Activated CD4-positive, alpha-beta T cell treated with anti-CD3 and anti-CD28 coated beads, Interleukin-2, amount 50 U/mL, for 4 hours (primary cell): ENCODE measurements at regions not wholly inside any gene's neighbourhood (a gene's known extent, or its start where the extent isn't known, plus 50 kb on each side); places are given as distances from the start of the nearest gene placed in this dataset.

Experiments used
- DNase-seq, 2 experiments: peaks; one replicate each; pipeline ENCODE4 v3.0.0-alpha.2; 2020

DNA sequence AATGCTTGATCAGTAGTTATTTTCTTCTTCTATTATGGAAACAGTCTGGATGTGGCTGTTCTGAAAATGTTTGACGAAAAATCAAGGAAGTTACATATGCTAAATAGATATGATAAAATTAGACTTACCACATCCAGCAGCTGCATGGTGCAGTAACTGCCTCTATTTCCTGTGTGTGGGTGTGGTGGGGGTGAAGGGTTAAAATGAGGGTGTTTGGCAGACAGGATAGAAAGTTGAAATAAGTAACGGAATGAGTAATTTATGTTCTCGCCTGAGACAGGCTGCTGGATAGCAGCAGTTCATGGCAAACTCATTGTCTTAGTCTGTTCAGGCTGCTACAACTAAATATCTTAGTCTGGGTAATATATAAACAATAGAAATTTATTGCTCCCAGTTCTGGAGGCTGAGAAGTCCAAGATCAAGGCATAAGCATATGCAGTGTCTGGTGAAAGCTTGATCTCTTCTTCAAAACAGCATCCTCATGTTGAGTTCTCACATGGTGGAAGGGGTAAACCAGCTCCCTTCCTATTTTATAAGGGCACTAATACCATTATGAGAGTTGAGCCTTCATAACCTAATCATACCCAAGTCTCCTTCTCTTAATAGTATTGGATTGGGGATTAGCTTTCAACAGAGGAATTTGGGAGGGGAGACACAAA lies 1248.9 kb downstream of the SLITRK5 start:
- DNase-seq: no peak

DNA sequence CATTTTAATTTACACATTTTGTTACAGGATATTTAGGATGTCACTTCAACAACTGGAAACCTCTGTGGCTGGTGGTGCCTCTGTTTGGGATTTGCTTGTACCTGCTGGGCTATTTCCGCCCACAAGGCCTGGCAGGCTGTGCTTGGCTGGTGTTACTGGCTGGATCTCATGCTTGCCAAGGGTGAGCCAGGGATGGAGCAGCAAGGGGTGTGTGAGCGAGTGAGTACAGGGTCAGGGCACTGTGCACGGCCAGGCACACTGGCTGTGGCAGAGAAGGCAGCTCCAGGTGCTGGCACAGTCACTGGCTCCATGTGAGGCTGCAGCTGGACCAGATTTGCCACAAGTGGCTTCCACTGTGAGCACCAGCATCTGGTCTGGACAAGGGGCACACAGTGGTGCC lies 1254.8 kb downstream of the SLITRK5 start:
- DNase-seq: no peak

DNA sequence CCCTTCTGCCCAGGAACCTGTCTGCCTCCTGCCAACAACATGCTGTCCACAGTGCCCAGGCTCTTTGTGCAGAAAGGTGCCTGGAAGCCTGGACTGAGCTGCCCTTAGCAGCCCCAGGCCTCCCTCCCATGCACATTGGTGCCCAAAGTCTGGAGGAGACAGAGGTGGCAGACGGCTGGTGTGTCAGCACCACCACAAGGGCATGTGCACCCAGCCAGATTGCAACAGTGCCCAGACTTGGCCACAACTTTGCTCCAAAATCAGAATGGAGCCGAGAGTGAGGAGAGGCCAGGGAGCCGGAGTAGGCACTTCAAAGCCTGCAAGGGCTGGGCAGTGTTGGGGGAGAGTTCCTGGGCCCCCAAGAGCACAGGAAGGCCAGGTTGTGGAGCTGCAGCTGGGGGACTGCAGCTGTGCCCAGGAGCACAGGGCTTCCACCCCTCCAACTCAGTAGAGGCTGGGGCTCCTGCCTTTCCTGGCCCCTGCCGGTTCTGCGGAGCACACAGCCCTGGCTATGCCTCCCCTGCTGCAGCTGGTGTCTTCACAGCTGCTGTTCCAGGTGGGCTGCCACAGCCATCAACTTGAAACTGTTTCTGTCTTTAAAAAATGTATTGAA lies 1255.8 kb downstream of the SLITRK5 start:
- no peak for DNase-seq

DNA sequence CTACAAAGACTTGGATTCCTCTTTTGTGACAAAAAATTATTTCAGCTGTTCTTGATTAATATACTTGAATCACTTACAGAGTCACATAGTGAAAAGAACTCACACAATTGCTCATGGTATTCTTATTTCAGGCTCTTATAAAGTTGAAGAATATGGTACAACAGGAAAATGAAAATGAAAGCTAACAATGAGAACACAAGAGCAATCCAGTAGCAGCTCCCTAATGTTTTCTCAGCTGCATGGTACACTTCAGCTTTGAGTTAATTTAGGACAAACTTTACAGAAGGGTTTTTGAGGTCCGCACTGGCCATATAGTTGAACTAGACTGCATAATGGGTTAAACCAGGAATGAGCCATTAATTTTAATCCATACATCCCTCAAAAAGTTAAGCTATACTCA lies 1261.8 kb downstream of the SLITRK5 start:
- no peak for DNase-seq

DNA sequence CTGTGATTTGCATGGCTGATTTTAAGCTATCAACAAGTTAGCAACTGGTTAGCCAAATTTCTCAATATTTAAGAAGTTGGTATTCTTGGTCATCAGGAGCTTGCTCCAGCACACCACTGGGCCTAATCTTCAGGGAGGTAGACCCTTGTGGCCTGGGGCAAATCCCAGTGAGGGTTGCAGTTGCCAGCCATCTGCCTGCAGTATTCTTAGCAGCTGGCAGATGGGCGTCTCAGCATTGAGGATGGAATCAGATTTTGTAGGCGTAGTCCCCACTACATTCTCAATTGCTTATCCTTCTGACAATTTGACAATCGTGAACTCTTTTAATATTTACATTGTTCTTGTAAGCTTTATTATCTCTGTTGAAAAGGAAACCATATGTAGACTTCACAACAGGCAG lies 1266.2 kb downstream of the SLITRK5 start:
- DNase-seq: no peak

DNA sequence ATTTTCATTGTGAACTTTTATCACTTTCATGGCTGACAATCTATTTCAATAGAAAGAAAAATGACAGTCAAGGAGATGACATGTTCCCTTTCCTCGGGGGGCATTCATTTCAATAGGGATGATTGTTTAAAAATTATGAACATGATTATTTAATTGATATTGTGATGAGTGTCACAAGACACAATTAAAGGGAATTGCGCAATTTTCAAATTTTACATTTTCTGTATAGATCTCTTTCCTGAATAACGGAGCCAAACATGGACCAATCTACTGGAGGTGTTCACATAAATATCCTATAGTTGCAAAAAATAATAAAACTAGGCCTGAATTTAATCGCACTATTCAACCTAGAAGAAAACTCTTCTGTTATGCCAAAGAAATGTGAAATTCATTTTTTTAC lies 1274.6 kb downstream of the SLITRK5 start:
- no peak for DNase-seq

DNA sequence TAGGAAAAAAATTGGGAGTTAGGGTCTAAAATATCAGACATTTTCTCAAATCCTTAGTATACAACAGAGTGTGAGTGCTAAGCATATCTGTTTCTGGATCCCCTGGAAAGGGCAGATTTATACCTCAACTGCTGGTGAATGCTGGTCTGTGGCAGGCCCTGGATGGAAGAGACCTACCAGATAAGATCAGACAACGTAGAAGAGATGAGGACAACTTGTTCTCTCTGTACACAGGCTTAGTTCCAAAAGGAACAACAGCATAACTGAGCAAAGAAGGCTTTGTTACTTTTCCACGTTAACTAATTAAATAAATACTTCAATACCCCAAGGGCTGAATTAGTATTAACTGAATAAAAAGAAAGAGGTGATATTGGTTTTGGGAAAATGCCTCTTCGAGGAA lies 1277.3 kb downstream of the SLITRK5 start:
- no peak for DNase-seq

DNA sequence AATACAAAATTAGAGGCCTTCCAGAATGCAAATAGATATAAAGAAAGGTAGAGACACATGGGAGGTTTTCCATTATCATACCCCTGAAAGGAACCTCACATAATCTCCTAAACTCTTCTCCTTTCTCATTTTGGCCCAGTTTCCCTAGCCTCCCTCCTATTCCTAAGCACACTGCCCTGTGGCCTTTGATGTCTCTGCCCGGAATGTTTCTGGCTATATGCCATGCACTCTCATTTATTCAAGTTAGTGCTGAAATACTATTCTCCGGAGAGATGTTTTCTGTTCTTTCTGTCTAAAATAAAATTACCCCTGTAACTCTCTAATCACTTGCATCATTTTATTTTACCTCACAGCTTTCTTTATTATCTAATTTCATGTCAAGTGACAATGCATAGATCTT lies 1287.7 kb downstream of the SLITRK5 start:
- no peak for DNase-seq

DNA sequence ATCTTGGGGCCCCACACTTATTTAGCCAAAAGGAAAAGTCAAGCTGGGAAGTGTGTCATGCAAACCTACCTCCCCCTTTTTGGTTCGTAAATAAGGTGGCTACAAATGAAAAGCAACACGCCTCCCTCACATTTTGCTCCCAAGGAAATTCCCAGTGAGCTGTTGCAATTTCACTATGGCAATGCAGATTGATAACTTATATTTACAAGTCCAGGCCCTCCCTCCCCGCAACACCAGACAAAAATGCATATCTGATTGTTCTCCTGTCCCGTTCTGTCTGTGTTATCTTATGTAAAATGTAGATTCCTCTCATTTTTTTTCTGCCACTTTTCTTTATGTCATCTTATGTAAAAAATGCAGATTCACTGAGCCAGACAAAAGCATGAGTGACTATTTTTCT lies 1305.3 kb downstream of the SLITRK5 start:
- DNase-seq: no peak

DNA sequence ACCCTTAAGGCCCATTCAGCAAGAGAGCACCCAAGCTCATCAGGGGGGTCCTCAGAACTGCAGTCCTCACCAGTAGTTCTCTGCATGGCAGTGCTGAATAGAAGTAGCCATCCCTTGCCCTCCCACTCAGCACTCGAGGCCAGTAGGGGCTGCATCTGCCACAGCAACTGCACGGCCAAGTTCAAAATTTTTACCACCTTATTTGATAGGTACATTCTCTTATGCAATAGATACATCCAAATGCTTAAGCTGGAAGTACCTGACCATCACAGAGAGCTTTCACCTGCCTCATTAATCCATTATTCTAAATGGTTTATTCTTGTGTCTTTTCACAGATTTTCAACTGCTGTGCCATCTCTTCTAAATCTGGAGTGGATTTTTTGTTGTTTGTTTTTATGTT lies 1307.4 kb downstream of the SLITRK5 start:
- DNase-seq: no peak

DNA sequence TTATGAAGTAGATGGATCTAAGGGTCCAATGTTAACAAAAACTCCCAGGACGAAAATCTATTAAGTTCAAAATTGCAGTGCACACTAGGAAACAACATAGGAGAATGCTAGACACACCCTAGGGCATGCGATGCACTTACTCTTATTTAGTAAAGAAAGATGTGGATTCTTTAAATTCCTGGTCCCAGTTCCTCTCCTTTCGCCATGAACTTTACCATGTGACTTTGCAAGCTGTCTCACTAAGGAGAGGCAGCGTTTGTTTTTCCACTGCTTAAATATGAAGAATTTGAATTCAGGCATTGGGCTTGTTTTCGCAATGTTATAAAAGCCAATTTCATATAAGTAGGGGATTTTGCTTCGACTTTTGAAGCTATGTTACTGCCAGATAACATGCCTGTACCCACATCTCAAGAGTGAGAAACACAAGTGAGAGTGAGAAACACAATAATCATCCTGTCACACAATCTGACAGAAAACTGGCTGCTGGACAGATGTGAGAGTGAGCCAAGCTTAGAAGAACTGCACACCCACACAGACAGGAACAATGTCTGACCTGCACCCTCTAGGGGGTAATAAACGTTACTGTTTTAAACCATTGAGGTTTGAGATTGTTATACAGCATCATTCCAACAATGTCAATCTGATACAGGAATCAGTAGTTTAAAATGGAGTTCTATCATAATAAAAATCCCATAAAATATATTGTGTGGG lies 1308.4 kb downstream of the SLITRK5 start:
- no peak for DNase-seq

DNA sequence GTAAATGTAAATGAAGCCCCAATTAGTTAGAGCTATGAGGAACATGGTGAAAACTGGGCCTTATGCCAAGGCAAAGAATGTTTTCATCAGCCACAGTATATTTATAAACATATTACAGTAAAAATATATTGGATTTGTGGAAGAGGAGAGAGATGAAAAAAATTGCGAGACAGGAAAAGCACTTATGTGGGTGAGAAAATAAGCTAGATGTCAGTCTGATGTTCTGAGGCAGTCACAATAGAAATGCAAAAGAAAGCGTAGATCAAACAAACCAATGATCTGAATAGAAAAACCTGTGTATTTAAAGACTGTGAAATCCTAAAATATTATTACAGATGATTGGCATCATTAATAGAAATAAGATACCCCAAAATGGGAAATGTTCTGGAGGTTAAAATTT lies 1332.5 kb downstream of the SLITRK5 start:
- DNase-seq: no peak

DNA sequence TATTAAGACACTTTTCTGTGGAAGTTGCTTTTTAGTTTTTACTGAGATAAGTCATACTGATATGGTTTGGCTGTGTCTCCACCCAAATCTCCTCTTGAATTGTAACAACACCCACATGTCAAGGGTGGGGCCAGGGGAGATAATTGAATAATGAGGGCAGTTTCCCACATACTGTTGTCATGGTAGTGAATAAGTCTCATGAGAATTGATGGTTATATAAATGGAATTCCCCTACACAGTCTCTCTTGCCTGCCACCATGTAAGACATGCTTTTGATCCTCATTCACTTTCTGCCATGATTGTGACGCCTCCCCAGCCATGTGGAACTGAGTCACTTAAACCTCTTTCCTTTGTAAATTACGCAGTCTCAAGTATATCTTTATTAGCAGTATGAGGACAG lies 1340.4 kb downstream of the SLITRK5 start:
- no peak for DNase-seq

DNA sequence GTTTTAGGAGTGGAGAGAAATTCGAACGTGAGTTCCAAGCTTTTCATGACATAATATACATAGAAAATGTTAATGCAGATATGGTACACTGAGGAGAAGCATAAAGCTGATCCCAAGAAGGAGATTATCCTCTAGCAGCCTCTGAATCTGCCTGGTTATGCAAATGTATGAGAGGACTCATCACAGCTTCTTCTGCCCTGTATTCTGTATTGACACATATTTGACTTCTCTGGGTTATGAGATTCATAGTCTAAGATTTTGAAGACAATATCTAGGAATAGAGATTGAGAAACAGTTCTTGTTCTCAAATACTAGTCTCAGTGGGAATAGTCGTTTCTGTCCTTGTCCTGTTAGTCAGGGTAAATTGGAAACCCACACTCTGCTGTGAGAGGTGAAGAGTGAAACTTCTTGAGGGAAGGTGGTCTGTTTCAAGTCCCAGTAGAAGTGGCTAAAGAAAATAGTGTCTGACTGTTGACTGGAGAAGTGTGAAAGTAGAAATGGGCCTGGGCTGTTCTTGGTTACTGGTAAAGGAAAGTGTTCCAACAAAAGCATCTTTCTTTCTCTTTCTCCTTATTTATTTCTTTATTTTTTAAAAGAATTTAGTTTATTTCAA lies 1356.6 kb downstream of the SLITRK5 start:
- no peak for DNase-seq

DNA sequence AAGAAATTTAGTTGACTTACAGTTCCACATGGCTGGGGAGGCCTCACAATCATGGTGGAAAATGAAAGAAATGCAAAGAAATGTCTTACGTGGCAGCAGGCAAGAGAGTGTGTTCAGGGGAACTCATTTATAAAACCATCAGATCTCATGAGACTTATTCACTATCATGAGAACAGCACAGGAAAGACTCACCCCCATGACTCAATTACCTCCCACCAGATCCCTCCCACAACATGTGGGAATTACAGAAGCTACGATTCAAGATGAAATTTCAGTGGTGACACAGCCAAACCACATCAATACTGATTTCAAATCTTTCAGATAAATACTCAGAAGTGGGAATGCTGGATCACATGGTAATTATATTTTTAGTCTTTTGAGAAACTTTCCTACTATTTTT lies 1357.9 kb downstream of the SLITRK5 start:
- DNase-seq: no peak

DNA sequence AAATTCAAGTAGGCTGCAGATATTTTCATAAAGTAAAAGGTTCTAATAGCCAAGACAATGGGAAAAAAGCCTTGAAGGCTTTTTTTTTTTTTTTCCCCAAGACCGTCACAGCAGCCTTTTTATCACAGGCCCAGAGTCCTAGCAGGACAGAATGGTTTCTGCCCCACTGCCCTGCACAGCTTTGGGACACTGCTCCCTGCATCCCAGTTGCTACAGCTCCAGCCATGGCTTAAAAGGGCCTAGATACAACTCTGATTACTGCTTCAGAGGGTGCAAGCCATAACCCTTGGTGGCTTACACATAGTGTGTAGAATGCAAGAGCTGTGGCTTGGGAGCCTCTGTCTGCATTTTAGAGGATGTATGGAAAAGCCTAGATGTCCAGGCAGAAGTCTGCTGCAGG lies 1362.8 kb downstream of the SLITRK5 start:
- DNase-seq: no peak

DNA sequence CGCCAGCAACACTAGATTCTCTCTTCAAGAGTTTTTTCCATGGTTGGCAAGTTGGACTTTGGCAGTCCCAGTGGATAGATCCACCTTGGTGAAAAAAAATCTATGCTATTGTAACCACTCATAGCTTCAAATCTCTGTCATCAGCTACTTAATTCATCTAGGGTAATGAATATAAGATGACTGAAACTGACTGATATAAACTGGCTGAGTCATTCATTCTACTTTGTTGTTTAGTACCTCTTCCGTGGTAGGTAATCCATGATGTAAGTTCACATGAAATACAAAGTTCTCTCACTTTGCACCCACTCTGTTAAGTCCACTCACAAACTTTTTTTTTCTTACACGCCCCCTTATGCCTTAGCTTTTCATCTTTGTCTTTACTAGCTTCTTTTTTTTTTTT lies 1381.5 kb downstream of the SLITRK5 start:
- no peak for DNase-seq

DNA sequence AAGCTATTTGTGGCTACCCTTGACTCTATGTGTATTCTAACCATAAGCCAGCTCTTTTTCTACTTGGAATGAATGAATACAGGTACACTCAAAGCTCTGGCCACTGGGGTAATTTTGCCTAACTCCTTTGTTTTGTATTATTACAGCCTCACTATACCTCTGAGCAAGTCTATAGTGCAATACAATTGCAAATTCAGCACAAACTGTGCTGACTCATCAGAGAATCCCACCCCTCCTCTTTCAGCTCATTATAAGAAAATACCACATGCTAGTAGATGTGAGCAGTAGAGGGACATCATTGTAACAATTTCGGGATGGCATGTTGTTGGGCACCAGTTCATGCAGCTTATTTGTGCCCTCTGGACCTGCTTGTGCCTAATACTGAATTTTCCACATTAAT lies 1382.2 kb downstream of the SLITRK5 start:
- DNase-seq: no peak

DNA sequence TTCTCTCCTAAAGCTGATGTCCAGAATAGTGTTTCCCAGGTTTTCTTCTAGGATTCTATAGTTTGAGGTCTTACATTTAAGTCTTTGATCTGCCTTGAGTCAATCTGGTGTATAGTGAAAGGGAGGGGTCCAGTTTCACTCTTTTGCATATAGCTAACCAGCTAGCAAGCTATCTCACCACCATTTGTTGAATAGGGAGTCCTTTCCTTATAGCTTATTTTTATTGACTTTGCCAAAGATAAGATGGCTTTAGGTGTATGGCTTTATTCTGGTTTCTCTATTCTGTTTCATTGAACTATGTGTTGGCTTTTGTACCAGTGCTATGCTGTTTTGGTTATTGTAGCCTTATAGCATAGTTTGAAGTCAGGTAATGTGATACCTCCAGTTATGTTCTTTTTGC lies 1386.1 kb downstream of the SLITRK5 start:
- no peak for DNase-seq

DNA sequence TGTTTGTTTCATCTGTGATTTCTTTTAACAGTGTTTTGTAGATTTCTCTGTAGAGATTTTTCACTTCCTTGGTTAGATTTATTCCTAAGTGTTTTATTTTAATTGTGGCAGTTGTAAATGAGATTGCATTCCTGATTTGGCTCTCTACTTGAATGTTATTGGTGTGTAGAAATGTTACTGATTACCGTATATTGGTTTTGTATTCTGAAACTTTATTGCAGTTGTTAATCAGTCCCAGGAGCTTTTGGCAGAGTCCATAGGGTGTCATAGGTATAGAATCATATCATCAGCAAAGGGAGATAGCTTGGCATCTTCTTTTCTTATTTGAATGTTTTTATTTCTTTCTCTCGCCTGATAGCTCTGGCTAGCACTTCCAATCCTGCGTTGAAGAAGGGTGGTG lies 1386.7 kb downstream of the SLITRK5 start:
- no peak for DNase-seq

DNA sequence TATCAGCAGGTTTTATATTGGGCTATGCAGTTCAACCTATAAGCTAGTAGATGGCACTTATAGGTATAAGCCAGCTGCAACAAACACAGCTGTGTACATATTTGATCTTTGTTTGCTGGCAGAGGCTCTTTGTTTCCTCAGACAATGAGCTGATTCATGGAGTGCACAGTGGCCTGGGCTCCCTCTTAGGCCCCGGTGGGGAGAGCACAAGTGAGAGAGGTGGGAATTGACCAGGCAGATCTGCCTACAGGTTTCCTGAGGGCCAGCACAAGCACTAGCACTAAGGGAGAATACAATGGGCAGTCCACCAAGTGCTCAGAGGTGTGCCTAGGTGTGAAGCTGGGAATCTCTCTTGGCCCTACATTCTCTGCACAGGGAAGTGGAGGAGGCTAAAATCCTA lies 1390.7 kb downstream of the SLITRK5 start:
- DNase-seq: no peak

DNA sequence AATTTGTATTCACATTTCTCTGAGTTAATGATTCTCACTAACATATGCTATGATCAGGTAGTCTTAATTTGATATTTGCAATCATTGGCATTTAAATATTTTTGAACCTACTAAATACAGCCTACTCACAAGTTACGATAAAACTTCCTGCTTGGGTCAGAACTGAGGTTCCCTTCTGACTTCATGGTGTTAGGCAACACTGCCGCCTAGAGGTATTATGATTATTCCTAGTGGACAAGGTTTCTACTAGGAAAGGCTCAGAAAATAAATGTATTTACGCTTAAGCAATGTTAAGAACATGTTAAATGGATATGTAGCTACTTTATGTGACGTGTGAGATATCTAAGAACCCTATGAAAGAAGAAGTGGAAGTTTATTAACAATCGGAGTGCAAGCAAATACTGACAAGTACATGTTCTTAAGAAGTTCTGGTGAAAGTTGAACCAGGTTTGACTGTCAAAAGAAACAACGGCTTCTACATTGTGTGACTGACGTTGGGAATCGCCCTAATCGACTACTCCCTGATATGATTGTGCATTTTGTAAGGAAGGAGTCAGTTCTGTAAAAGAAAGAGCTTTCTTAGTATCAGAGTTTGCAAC lies 1395.8 kb downstream of the SLITRK5 start:
- no peak for DNase-seq

DNA sequence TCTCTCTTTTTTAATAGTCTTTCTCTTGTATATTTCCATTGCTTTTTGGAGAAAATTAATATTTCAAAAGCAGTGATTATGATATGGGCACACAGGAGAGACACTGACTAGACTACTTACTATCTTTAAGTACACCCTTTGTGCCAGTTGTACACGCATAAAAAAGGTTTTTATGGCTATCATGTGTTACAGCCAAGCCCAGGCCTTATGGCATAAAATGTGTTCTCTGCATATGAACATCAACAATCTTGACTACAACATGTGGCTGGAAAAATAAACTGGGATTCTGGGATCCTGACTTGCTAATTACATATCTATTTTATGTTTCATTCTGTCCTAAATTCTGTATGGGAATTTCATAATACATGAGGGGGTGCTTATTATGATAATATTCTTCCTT lies 1401.8 kb downstream of the SLITRK5 start:
- DNase-seq: no peak

DNA sequence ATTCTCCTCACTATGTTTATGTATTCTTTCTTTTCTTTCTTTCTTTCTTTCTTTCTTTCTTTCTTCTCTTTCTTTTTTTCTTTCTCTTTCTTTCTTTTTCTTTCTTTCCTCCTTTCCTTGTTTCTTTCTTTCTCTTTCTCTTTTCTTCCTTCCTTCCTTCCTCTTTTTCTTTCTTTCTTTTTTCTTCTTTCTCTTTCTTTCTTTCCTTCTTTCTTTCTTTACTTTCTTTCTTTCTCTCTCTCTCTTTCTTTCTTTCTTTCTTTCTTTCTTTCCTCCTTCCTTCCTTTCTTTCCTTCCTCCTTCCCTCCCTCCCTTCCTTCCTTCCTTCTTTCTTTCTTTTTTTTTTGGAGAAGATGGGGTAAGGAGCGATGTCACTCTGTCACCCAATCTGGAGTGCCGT lies 1405.5 kb downstream of the SLITRK5 start:
- DNase-seq: no peak
